GM23338 (cell line): ENCODE measurements at regions not wholly inside any gene's neighbourhood (a gene's known extent, or its start where the extent isn't known, plus 50 kb on each side); places are given as distances from the start of the nearest gene placed in this dataset.
A peak's percentile ranks its signal among the peaks of the same experiment; 100 is the strongest.

Experiments
- CREB1 ChIP-seq: fragments of 250-450 bp; sonication (Bioruptor Pico); IDR thresholded peaks from 2 replicates; pipeline ENCODE4 v1.5.0; 2020; ENCODE audit warnings: low read depth, mild to moderate bottlenecking, moderate library complexity
- EZH2 ChIP-seq: fragments of 200-600 bp; sonication (generic); IDR thresholded peaks from one replicate; pipeline ENCODE4 v1.8.0; 2017; ENCODE audit warnings: antibody characterized with exemption, mild to moderate bottlenecking, low read depth; ENCODE audit not compliant: unreplicated experiment
- EZH2phosphoT487 ChIP-seq: fragments of 200-600 bp; sonication (generic); IDR thresholded peaks from one replicate; pipeline ENCODE4 v1.8.1; 2018; ENCODE audit warnings: antibody characterized with exemption; ENCODE audit not compliant: unreplicated experiment
- JUNB ChIP-seq: IDR thresholded peaks from one replicate; pipeline ENCODE4 v1.6.1; 2016; ENCODE audit warnings: antibody characterized with exemption; ENCODE audit not compliant: unreplicated experiment
- NANOG ChIP-seq: IDR thresholded peaks from 2 replicates; pipeline ENCODE4 v1.6.1; 2016; ENCODE audit warnings: antibody characterized with exemption, borderline replicate concordance
- POLR2AphosphoS5 ChIP-seq: IDR thresholded peaks from 2 replicates; pipeline ENCODE4 v1.6.1; 2016; ENCODE audit warnings: antibody characterized with exemption, low read depth
- ZNF114 ChIP-seq: fragments of 250-450 bp; sonication (Bioruptor Pico); IDR thresholded peaks from 2 replicates; pipeline ENCODE4 v1.5.0; 2020; ENCODE audit warnings: mild to moderate bottlenecking, moderate library complexity
- TF ChIP-seq, protein P1 (sequence below), 2 experiments: fragments of 200-600 bp in 1 of 2; sonication (generic) in 1 of 2; conservative IDR thresholded peaks; 2 replicates each; pipeline versions ENCODE4 v1.5.1 to v1.6.1; 2016 to 2017; ENCODE audit warnings: antibody characterized with exemption in 2 of 2, low read depth in 2 of 2, mild to moderate bottlenecking in 2 of 2, moderate library complexity in 1 of 2
- TF ChIP-seq, protein P2 (sequence below): IDR thresholded peaks from one replicate; pipeline ENCODE4 v1.6.1; 2018; ENCODE audit warnings: antibody characterized with exemption; ENCODE audit not compliant: unreplicated experiment

DNA sequence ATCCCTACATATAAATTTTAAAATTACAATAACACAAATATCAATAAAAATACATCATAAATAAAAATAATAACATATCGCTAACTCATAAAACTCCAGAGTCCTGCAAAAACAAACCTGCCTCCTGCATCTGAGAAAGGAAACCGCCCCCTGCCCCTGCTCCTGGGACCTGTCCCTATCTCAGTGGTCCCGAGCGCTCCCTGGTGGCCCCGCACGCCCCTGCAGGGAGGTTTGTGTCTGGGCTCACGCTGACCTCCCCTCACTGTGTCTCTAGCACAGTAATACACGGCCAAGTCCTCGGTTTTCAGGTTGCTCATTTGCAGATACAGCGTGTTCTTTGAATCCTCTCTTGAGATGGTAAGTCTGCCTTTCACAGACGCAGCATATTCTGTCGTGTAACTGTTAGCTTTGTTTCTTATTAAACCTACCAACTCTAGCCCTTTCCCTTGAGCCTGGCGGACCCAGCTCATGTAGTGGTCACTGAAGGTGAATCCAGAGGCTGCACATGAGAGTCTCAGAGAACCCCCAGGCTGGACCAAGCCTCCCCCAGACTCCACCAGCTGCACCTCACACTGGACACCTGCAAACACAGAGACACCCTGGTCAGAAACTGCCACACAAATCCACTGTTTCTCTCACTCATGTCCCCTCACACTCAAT, 554.1 kb downstream of the GOLGA6L6 start:
- TF ChIP-seq, protein P1, sequence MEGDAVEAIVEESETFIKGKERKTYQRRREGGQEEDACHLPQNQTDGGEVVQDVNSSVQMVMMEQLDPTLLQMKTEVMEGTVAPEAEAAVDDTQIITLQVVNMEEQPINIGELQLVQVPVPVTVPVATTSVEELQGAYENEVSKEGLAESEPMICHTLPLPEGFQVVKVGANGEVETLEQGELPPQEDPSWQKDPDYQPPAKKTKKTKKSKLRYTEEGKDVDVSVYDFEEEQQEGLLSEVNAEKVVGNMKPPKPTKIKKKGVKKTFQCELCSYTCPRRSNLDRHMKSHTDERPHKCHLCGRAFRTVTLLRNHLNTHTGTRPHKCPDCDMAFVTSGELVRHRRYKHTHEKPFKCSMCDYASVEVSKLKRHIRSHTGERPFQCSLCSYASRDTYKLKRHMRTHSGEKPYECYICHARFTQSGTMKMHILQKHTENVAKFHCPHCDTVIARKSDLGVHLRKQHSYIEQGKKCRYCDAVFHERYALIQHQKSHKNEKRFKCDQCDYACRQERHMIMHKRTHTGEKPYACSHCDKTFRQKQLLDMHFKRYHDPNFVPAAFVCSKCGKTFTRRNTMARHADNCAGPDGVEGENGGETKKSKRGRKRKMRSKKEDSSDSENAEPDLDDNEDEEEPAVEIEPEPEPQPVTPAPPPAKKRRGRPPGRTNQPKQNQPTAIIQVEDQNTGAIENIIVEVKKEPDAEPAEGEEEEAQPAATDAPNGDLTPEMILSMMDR (conservative IDR thresholded peaks at IDR 0.05; ENCODE audit: low read depth in 2 of 2): peak in 1 of 2 experiments; percentile 28; a peak in 1 of 4 replicates
- TF ChIP-seq POLR2AphosphoS5: no peak
- TF ChIP-seq EZH2: no peak
- no peak for TF ChIP-seq ZNF114 (CRISPR knock-in tag)
- TF ChIP-seq EZH2phosphoT487: no peak
- TF ChIP-seq, protein P2, sequence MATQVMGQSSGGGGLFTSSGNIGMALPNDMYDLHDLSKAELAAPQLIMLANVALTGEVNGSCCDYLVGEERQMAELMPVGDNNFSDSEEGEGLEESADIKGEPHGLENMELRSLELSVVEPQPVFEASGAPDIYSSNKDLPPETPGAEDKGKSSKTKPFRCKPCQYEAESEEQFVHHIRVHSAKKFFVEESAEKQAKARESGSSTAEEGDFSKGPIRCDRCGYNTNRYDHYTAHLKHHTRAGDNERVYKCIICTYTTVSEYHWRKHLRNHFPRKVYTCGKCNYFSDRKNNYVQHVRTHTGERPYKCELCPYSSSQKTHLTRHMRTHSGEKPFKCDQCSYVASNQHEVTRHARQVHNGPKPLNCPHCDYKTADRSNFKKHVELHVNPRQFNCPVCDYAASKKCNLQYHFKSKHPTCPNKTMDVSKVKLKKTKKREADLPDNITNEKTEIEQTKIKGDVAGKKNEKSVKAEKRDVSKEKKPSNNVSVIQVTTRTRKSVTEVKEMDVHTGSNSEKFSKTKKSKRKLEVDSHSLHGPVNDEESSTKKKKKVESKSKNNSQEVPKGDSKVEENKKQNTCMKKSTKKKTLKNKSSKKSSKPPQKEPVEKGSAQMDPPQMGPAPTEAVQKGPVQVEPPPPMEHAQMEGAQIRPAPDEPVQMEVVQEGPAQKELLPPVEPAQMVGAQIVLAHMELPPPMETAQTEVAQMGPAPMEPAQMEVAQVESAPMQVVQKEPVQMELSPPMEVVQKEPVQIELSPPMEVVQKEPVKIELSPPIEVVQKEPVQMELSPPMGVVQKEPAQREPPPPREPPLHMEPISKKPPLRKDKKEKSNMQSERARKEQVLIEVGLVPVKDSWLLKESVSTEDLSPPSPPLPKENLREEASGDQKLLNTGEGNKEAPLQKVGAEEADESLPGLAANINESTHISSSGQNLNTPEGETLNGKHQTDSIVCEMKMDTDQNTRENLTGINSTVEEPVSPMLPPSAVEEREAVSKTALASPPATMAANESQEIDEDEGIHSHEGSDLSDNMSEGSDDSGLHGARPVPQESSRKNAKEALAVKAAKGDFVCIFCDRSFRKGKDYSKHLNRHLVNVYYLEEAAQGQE: no peak
- TF ChIP-seq NANOG: no peak
- no peak for TF ChIP-seq JUNB
- no peak for TF ChIP-seq CREB1 (CRISPR knock-in tag)
